Breast epithelium (tissue), 3 donors: ENCODE measurements at regions not wholly inside any gene's neighbourhood (a gene's known extent, or its start where the extent isn't known, plus 50 kb on each side); places are given as distances from the start of the nearest gene placed in this dataset.

ENCODE experiments used
- CTCF ChIP-seq, 3 donors: fragments of 450-650 bp; IDR thresholded peaks; one replicate each; pipeline ENCODE4 v1.5.1; 2016 to 2017; ENCODE audit warnings: antibody characterized with exemption in 3 of 3, mild to moderate bottlenecking in 3 of 3, moderate library complexity in 3 of 3
- POLR2A ChIP-seq: fragments of 450-650 bp; IDR thresholded peaks from one replicate; pipeline ENCODE4 v1.6.1; 2016; ENCODE audit warnings: antibody characterized with exemption, mild to moderate bottlenecking, moderate library complexity
- POLR2AphosphoS5 ChIP-seq, 3 donors: sonication (generic); formaldehyde crosslinking; IDR thresholded peaks; one replicate each; pipeline ENCODE4 v1.6.1; 2017; ENCODE audit warnings: antibody characterized with exemption in 3 of 3

- TF ChIP-seq POLR2AphosphoS5 (IDR thresholded peaks at IDR 0.05) (no peak), CTCF (IDR thresholded peaks at IDR 0.05) (no peak), POLR2A (no peak)
Measured at GRCh38 chr7:47192978-47193377, 388.9 kb downstream of the TNS3 start.
